Posterior vena cava (tissue), 2 donors: ENCODE measurements at regions not wholly inside any gene's neighbourhood (a gene's known extent, or its start where the extent isn't known, plus 50 kb on each side); places are given as distances from the start of the nearest gene placed in this dataset.
"Not testable (repeated sequence)": the region's sequence is repeated elsewhere in the genome, so short reads cannot be mapped to it uniquely, and the experiment has no call there.

ENCODE experiments used
- DNase-seq: peaks from one replicate; pipeline ENCODE4 v3.0.0-alpha.2; 2020; ENCODE audit warnings: low spot score
- intact Hi-C, 2 donors: fragments of 100-400 bp; cut with DNase I; formaldehyde crosslinking; loops; one replicate each; pipeline versions ENCODE4 v1.14.1 to v1.14.2; 2022 to 2023
- donor health status: DM: yes; HTN: yes; CAD: no.
- donor health status: DM: yes; HTN: yes; CAD: no.

DNA sequence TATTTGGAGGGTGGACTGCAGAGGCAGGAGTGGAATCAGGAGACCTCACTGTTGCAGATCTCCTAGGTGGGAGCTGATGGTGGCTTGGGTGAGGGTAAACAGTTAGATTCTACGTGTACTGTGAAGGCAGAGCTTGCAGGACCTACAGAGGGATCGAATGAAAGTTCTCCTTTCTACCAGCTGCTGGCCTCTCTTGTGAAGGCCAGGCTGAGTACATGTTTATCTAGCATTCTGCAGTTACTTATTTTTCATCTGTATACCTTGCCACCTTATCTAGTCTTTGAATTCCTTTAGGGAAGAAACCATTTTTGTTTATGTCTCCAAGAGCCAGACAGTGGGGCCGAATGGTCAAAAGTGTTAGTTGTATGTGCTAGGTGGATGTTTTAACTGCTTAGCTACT, 57.6 kb downstream of the PTTG1 start:
- no peak for DNase-seq
- intact Hi-C loops = no loop called here

DNA sequence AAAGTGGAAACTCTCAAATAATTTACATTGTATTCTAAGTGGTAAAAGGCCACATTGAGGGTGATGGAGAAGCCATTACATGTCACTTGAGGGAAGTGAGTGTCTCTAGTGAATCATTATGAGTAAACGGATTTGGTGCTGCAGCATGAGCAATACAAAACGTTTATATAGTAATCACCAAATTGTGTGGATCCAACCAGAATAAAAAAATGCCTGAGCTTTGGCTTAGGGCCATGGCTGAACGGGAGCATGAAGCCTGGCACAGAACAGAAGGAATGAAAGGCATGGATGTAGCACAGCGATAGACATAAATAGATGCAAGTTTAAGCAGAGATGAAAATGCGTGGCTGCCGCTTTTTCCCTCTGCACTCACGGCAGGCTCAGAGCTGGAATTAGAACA, 58.3 kb downstream of the PTTG1 start:
- intact Hi-C loops = no loop called here
- DNase-seq = no peak

DNA sequence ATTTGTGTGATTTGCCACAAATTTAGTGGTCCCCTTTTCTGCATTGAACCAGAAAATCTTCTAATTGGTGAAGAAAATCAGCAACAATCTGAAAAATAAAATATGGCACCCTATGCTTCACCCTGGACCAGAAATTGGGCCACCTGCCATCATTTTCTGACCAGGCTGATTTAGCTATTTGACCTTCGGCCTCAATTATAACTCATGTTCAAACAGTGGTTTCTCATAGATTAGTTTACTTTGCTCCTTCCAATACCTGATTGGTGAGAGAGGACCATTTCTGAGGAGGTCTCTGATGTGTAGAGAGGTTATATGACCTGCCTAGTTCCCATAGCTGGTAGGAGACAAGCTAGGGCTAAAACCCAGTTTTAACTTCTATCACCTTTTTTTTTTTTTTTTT, 59.0 kb downstream of the PTTG1 start:
- DNase-seq = no peak
- intact Hi-C loops = no loop called here

DNA sequence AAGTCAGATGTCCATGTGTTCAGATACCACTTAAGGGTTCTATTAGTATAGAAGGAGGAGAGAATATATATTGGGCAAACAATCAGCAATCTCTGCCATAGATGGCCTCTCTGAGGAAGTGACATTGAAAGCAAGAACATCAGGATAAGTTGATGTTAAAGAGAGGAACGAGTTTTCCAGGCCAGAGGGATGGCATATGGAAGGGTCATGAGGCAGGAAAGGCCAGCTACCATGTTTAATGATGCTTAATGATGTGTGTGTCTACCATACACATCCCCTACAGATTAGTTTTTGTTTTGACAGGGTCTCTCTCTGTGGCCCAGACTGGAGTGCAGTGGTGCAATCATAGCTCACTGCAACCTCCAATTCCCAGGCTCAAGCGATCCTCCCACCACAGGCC, 63.0 kb downstream of the PTTG1 start:
- intact Hi-C loops = loop anchor here in 1 of 2 donors (5.0 kb wide), 1 partner anchor 357 kb away; no protein-coding TSS in a partner anchor
- DNase-seq = no peak

DNA sequence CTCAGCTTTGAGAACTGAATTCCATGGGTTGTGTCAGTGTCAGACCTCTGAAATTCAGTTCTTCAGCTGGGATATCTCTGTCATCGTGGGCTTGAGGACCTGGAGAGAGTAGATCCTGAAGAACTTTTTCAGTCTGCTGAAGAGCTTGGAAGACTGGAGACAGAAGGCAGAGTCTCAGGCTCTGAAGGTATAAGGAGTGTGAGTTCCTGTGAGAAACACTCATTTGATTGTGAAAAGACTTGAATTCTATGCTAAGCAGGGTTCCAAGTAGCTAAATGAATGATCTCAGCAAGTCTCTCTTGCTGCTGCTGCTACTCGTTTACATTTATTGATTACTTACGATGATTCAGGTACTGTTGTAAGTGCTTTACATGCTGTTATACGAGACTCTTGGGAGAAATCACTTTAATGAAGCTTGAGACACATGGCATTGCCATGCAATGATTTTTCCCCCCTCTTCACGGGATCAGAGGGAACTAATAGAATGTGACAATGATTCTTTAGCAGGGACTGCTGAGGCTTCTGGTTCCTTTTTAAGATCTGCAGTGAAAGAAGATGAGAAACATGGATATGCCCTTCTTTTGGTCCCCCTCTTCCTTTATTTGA, 63.8 kb downstream of the PTTG1 start:
- intact Hi-C loops = loop anchor here in 1 of 2 donors (5.0 kb wide), 1 partner anchor 358 kb away; no protein-coding TSS in a partner anchor

DNA sequence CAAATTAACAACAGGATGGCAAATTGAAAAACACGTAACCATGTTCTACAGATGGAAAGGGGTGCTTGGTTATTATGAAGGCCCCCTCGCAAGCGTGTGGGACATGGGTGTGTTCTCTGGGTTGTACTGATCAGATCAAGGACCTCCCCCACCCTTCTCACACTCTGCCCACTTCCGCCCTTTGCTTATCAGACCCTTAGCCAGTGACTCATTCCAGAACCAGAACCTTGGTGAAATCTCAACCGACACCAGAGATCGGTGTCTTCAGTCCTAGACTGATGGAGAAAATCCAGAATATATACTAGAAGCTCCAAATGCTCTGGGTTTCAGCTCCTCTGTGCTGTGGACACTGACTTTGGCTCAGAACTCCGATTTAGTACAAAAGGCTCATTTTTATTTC, 64.9 kb downstream of the PTTG1 start:
- intact Hi-C loops = loop anchor here in 1 of 2 donors (5.0 kb wide), 1 partner anchor 359 kb away; no protein-coding TSS in a partner anchor

More for the DNA sequence above, 63.8 kb downstream of the PTTG1 start:
- no peak for DNase-seq

DNA sequence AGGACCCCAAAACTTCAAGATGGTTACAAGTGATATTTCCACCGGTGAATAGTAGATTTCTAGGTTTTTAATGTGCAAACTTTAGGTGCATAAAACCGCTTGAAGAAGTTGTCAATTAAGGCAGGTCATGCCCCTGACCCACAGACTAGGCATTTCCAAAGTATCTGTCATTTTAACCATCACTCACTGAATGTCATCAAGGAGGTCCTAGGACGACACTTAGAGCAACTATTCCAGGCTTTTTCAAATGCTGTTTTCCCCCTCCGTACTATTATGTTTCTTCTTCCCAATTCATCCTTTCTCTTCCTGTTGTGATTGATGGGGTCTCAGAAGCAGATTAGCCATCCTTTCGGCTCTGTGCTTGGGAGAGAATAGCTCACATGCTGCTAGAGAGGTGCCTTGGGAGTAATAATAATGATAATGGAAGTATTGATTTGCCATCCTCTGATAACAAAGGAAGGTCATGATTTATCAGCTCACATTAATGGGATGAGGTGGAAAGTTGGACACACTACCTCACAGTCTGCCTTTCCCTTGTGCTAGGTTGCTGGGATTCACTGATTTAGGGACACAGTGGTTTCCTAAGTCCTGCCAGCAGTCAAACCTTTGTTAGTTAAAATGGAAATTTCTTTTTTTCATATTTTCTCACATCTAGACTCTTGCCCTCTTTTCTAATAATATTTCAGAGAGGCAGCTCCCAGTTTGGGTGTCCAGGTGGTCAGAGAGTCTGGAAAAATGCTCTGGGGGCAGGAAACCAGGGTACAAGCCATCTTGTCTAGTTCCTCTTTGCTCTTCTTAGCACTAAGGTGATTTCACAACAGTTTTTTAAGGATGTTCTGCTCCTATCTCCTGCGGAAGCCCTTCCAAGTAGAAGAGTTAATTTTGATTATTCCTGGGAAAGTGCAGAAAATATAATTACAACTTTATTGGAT, 67.0 kb downstream of the PTTG1 start:
- DNase-seq = no peak
- intact Hi-C loops = loop anchor here in 1 of 2 donors (5.0 kb wide), 1 partner anchor 361 kb away; no protein-coding TSS in a partner anchor

More for the DNA sequence above, 64.9 kb downstream of the PTTG1 start:
- no peak for DNase-seq

DNA sequence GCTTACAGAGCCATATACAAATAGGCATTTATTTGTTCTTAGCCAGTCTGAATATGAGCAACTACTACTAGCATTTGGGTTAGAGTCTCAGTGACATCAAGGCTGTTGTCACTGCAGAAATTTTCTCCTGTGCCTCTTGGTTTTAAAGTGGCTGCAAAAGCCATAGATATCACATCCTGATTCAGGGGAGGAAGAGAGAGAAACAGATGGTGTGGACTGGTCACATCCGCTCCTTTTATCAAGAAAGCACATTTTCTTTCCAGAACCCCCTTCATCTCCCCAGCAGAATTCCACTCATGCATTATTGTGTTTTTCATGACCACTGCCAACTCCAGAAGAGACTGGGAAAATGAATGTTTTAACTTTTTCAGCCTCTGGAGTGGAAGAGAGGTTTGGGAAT, 69.8 kb downstream of the PTTG1 start:
- intact Hi-C loops = no loop called here
- DNase-seq = no peak

DNA sequence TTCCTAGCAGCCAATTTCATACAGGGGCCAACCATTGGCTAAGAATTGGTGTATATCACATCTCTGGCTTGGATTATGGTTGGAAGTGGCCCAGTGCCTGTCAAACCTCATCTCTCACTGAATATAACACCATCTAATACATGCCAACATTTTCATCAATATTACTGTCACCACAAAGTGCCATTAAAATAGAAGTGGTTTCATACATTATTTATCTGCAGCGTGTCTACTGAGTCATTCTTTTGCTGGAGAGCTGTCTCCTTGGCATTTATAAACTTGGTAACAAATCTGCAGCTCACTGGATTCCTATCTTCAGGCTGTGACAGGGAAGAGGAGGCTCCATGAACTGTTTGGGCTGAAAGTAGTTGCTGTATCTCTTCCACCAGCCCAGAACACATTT, 70.9 kb downstream of the PTTG1 start:
- intact Hi-C loops = no loop called here
- DNase-seq = no peak

DNA sequence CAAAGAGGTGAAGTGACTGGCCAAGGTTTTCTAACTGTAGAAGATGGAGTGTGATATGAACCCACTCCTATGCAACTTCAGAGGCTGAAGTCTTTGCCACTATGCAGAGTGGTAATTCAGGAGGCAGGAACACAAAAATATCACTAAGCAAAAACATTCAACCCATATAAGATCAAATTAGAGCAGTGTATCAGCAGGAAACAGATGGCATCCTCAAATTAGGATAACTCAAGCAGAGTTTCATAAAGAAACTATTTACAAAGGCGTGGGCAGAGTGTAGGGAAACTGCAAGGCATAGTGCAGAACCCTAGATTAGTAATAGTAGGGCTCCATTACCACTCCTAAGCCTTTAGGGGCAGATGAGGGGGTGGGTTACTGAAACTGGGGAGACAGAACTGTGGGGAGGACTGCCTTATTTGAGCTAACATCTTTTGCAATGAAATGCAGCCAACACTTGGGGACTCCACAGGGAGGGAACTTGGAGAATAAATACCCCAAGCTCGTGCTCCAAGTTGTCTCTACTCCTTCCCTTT, 72.2 kb downstream of the PTTG1 start:
- no peak for DNase-seq
- intact Hi-C loops = no loop called here

DNA sequence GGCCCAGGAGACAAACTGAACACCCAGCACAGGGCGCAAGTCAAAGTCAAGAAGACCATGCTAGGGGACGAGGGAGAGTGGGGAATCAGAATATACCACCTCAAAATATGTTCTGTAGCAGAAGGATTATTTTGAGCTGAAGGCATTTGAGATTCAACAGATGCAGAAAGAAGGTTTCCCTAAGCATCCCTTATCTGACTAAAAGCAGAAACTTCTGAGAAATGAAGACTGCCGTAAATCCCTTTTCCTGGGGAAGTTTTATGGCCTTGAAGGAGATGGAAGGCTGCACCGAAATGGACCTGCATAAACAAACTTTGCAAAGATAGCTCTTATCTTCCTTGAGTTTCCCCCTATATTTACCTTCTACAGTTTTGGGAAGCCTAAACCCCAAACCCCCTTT, 72.8 kb downstream of the PTTG1 start:
- intact Hi-C loops = no loop called here
- DNase-seq = no peak

DNA sequence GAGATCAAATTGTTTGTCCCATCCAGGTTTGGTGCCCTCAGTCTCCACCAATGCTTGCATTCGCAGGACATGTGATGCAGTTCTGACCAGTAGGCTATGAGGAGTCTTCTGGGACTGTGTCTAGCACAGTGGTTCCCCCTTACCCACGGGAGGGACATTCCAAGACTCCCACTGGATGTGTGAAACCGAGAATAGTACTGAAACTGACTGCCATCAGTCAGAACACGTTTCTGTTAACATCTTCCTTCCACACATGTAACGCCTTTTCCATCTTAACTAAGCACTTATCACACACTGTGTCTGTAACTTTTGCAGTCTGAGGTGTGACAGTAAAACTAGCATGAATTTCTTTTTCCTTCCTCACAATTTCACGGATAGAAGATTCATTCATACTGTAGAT, 74.7 kb downstream of the PTTG1 start:
- intact Hi-C loops = no loop called here
- no peak for DNase-seq

DNA sequence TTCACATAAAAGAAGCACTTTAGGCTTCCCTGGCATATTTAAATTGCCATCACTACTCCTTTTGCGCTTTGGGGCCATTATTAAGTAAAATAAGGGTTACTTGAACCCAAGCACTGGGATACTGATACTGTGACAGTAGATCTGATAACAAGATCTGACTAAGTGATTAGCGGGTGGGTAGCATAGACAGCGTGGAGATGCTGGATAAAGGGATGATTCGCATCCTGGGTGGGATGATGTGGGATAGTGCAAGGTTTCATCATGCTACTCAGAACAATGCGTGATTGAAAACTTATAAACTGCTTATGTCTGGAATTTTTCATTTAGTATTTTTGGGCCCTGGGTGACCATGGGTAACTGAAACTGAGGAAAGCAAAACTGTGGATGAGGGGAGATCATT, 75.1 kb downstream of the PTTG1 start:
- no peak for DNase-seq
- intact Hi-C loops = no loop called here

DNA sequence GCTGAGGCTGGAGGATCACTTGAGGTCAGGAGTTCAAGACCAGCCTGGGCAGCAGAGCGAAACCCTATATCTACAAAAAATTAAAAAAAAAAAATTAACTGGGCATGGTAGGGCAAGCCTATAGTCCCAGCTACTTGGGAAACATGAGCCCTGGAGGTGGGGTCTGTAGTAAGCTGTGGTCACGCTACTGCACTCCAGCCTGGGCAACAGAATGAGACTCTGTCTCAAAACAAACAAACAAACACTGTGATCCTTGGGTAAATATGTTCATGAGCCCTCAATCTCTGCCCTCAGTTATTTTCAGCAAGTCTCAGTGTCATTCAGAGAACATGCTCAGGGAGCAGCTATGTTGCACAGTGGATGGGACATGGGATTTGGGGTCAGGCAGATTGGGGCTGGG, 76.2 kb downstream of the PTTG1 start:
- DNase-seq = no peak

DNA sequence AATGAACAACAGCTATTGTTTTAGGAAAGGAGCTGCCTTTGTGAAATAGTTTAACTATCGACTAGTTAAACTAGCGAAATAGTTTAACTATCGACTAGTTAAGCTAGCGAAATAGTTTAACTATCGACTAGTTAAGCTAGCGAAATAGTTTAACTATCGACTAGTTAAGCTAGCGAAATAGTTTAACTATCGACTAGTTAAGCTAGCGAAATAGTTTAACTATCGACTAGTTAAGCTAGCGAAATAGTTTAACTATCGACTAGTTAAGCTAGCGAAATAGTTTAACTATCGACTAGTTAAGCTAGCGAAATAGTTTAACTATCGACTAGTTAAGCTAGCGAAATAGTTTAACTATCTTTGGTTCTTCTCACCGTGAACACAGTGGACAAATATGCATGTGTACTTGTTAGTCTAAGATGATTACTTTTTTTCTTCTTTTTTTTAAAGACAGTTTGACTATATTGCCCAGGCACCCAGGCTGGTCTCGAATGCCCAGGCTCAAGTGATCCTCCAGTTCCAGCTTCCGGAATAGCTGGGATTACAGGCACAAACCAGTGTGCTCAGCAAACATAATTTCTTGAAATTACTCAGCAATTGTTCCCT, 76.9 kb downstream of the PTTG1 start:
- intact Hi-C loops, DNase-seq: not testable (repeated sequence)

More for the DNA sequence above, 76.2 kb downstream of the PTTG1 start:
- intact Hi-C loops = no loop called here

DNA sequence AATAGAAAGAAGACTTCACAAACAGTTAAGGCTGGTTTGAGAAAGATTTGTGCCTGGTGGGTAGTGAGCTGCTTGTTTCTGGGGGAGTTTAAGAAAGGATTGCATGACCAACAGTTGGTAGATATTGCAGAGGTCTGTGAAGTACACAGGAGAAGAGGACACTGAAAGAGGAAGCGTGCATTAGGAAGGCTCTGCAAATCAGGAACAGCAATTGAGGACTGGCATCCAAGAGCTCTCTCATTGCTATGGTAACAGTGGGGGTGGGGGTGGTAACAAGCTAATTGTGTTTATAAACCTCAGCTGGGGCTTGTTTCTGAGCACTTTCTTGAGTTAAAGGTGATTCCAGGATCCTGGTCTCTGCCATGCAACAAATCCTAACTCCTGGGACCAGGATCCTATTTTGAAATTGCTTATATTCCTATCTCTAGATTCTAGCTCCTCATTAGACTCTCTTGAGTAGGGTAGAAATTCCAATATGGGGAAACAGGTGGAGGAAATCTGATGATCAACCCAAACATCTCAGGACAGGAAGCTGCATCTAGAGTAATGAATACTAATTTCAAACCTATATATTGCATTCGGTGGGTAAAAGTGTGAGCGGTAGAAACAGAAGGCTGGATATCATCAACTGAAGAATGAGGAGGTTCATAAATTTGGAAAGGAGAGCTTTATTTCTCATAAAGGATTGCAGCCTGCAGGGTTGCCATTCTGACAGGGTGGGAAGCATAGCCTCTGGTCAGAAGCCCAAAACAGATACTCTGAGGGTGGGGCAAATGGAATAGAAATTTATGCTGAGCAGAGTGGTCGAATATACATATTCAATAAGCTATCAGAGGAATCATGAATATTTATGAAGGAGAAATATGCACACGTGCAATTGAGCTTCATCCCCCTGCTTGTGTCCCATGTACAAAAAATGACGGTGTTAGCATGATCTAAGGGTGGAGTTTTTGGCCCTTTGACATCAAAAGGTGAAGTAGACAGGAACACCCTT, 79.4 kb downstream of the PTTG1 start:
- DNase-seq = no peak
- intact Hi-C loops = no loop called here

DNA sequence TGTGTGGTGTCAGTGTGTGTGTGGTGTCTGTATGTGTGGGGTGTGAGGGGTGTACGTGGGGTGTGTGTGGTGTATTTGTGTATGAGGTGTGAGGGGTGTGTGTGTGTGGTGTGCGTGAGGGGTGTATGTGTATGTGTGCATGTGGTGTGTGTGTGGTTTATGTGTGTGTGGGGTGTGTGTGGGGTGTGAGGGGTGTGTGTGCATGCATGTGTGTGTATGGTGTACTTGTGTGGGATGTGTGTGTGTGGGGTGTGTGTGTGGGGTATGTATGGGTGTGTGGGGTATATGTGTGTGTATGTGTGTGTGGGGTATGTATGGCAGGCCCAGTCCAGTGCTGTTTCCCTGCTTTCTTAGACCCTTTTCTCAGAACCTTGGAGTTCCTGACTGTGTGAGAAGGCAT, 83.3 kb downstream of the PTTG1 start:
- no peak for DNase-seq
- intact Hi-C loops = no loop called here
